ENCODE measurements at regions not wholly inside any gene's neighbourhood (a gene's known extent, or its start where the extent isn't known, plus 50 kb on each side); places are given as distances from the start of the nearest gene placed in this dataset.

DNA sequence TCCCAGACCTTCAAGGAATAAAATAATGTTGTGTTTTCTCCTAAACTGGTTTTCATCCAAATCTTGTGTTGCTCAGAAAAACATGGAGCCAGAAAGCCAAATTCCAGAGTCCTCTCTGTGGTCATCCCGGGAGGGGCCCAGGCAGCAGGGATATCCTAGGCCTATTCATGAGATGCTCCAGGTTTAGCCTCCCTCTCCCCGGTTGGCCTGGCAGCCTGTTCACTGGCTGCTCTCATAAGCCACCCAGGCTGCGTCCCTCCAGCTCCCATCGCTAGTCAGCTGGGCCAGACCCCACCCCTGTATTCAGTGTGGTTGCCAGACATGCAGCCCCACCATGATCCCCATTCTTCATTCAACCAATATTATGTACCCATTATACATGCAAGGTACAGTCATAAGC is 113.4 kb upstream of the F3 start:
- Histone ChIP-seq H3K27ac (ENCODE audit: low read depth in 1 of 2, low read length in 2 of 2) (no peak overlapping the region), H3K9ac (ENCODE audit: low read depth in 1 of 2, low read length in 2 of 2) (no peak overlapping the region), H3K27me3 (ENCODE audit: control insufficient read depth in 4 of 4, insufficient read depth in 4 of 4, low read length in 3 of 4) (no peaks in the 10 kb centered on the region), H3K9me3 (ENCODE audit: control insufficient read depth in 4 of 4, low read length in 3 of 4) (no peaks in the 10 kb centered on the region), H3K4me3 (ENCODE audit: low read depth in 1 of 3, low read length in 3 of 3) (no peak overlapping the region), H3K36me3 (ENCODE audit: control insufficient read depth in 4 of 4, insufficient read depth in 3 of 4, low read depth in 1 of 4, low read length in 3 of 4) (no peaks in the 10 kb centered on the region), H3K4me1 (ENCODE audit: control insufficient read depth in 4 of 4, insufficient read depth in 4 of 4, low read length in 3 of 4) (peaks cover 0 to 3% (median 0%) of the 10 kb centered on the region in 4 donors)
- no peak for TF ChIP-seq SP1 (IDR thresholded peaks at IDR 0.05)
- TF ChIP-seq JUND (IDR thresholded peaks at IDR 0.05), result no peak
- TF ChIP-seq MAX (IDR thresholded peaks at IDR 0.05), result no peak
- TF ChIP-seq, protein P1, sequence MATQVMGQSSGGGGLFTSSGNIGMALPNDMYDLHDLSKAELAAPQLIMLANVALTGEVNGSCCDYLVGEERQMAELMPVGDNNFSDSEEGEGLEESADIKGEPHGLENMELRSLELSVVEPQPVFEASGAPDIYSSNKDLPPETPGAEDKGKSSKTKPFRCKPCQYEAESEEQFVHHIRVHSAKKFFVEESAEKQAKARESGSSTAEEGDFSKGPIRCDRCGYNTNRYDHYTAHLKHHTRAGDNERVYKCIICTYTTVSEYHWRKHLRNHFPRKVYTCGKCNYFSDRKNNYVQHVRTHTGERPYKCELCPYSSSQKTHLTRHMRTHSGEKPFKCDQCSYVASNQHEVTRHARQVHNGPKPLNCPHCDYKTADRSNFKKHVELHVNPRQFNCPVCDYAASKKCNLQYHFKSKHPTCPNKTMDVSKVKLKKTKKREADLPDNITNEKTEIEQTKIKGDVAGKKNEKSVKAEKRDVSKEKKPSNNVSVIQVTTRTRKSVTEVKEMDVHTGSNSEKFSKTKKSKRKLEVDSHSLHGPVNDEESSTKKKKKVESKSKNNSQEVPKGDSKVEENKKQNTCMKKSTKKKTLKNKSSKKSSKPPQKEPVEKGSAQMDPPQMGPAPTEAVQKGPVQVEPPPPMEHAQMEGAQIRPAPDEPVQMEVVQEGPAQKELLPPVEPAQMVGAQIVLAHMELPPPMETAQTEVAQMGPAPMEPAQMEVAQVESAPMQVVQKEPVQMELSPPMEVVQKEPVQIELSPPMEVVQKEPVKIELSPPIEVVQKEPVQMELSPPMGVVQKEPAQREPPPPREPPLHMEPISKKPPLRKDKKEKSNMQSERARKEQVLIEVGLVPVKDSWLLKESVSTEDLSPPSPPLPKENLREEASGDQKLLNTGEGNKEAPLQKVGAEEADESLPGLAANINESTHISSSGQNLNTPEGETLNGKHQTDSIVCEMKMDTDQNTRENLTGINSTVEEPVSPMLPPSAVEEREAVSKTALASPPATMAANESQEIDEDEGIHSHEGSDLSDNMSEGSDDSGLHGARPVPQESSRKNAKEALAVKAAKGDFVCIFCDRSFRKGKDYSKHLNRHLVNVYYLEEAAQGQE (IDR thresholded peaks at IDR 0.05), result no peak
- no peak for TF ChIP-seq EGR1 (IDR thresholded peaks at IDR 0.05; ENCODE audit: low read depth in 2 of 2)
- no peak for TF ChIP-seq RAD21 (IDR thresholded peaks at IDR 0.05)
- TF ChIP-seq TAF1 (conservative IDR thresholded peaks at IDR 0.05), result no peak
- no peak for TF ChIP-seq ZBTB33 (IDR thresholded peaks at IDR 0.05)
- TF ChIP-seq ATF3 (IDR thresholded peaks at IDR 0.05), result no peak
- no peak for TF ChIP-seq FOXA2 (IDR thresholded peaks at IDR 0.05)
- TF ChIP-seq, protein P2, sequence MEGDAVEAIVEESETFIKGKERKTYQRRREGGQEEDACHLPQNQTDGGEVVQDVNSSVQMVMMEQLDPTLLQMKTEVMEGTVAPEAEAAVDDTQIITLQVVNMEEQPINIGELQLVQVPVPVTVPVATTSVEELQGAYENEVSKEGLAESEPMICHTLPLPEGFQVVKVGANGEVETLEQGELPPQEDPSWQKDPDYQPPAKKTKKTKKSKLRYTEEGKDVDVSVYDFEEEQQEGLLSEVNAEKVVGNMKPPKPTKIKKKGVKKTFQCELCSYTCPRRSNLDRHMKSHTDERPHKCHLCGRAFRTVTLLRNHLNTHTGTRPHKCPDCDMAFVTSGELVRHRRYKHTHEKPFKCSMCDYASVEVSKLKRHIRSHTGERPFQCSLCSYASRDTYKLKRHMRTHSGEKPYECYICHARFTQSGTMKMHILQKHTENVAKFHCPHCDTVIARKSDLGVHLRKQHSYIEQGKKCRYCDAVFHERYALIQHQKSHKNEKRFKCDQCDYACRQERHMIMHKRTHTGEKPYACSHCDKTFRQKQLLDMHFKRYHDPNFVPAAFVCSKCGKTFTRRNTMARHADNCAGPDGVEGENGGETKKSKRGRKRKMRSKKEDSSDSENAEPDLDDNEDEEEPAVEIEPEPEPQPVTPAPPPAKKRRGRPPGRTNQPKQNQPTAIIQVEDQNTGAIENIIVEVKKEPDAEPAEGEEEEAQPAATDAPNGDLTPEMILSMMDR (IDR thresholded peaks at IDR 0.05; ENCODE audit: low read depth, low read length, missing input control), result no peak
- 92% methylated on average over 4 of the region's 4 CpGs for WGBS
- no peak for DNase-seq (ENCODE audit: low spot score)

GRCh38 chr1:94654459-94654858 is 112.9 kb upstream of the F3 start:
- 85% methylated on average over 1 of the region's 1 CpG for WGBS
- Histone ChIP-seq H3K36me3 (ENCODE audit: control insufficient read depth in 4 of 4, insufficient read depth in 3 of 4, low read depth in 1 of 4, low read length in 3 of 4) (no peaks in the 10 kb centered on the region), H3K4me1 (ENCODE audit: control insufficient read depth in 4 of 4, insufficient read depth in 4 of 4, low read length in 3 of 4) (peaks cover 0 to 3% (median 0%) of the 10 kb centered on the region in 4 donors), H3K4me3 (ENCODE audit: low read depth in 1 of 3, low read length in 3 of 3) (no peak overlapping the region), H3K27ac (ENCODE audit: low read depth in 1 of 2, low read length in 2 of 2) (no peak overlapping the region), H3K9me3 (ENCODE audit: control insufficient read depth in 4 of 4, low read length in 3 of 4) (no peaks in the 10 kb centered on the region), H3K9ac (ENCODE audit: low read depth in 1 of 2, low read length in 2 of 2) (no peak overlapping the region), H3K27me3 (ENCODE audit: control insufficient read depth in 4 of 4, insufficient read depth in 4 of 4, low read length in 3 of 4) (no peaks in the 10 kb centered on the region)
- DNase-seq (ENCODE audit: low spot score), result no peak
- TF ChIP-seq FOXA1 (IDR thresholded peaks at IDR 0.05) (no peak), ATF3 (IDR thresholded peaks at IDR 0.05) (no peak), SP1 (IDR thresholded peaks at IDR 0.05) (no peak), HNF4A (conservative IDR thresholded peaks at IDR 0.05) (no peak), TAF1 (conservative IDR thresholded peaks at IDR 0.05) (no peak), NR2F2 (IDR thresholded peaks at IDR 0.05) (no peak), RAD21 (IDR thresholded peaks at IDR 0.05) (no peak), ZBTB33 (IDR thresholded peaks at IDR 0.05) (no peak), MAX (IDR thresholded peaks at IDR 0.05) (no peak), GABPA (IDR thresholded peaks at IDR 0.05 in 1 of 2, conservative IDR thresholded peaks at IDR 0.05 in 1 of 2) (no peak), YY1 (IDR thresholded peaks at IDR 0.05) (no peak)
- TF ChIP-seq, protein P1 (IDR thresholded peaks at IDR 0.05), result no peak

All from liver (tissue), 8 donors.